HuH-7 (cell line): ENCODE measurements at regions not wholly inside any gene's neighbourhood (a gene's known extent, or its start where the extent isn't known, plus 50 kb on each side); places are given as distances from the start of the nearest gene placed in this dataset.
"Not testable (repeated sequence)": the region's sequence is repeated elsewhere in the genome, so short reads cannot be mapped to it uniquely, and the experiment has no call there.

ENCODE experiments used
- DNase-seq: peaks from one replicate; pipeline ENCODE4 v3.0.0; 2011; ENCODE audit warnings: low spot score

DNA sequence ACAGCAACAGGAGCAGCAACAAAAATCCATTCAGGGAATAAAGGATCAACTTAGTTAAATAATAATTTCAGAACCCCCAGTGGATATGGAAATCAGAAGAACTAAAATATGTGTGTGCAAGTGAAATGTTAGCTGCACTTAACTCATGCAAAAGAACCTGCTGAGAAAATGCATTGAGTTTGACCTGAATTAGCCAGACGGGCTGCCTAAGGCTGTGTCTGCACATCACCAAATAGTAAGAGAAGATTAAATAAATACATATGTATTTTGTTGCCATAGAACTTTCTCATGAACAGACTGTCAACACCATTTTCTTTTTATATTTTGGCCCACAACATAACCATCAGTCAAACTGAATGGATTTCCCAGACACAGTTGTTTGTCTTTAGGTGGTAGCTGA is 262.0 kb upstream of the PIK3C3 start:
- no peak for DNase-seq

DNA sequence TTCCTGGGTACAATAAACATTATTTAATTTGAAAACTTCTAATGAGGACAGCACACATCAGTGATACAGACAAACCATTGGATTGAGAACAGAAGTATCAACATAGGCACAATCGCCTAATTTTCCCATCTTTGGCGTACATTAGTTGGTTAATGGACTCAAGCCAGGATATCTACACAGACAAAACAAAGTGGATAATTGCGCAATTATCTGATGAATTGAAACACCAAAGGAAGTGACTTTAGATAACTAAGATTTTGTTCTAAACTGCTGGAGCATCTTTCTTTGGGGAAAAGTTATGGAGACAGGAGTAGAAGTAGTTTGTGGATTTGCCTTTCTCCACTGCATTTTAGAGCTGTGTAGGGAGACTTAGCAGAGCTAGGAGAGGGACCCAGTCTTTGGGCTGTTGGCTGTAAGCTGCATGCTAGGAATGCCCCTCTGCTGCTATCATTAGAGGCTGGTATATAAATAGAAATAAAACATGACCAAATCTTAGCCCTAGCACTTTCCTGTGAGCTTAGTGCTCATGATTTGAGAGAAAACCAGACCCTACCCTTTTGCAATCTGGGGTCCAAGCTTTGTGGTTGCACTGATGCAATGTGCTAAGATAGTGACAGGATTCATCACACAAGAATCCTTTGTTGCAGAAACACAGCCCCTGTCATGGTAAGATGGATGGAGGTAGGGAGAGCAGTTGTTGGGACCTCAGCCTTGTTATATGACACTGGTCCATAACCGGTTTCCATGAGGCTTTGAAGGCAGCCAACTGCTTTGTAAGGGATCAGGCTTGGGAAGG is 264.5 kb upstream of the PIK3C3 start:
- DNase-seq: no peak

DNA sequence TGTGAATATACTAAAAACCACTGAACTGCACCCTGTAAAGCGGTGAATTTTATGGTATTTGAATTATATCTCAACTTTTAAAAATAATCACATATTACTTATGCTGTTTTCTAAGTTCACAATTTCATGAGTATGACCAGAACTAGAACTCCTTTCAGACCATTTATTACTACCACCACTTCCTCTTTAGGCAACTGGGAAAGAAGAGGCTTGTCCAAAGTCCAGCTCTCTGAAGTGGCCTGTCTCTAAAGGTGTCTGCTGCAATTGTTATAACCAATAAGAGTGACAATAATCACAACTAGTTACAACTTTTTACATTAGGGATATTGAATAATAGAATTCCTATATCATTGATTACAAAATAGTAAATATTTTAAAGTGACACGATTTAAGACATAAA is 267.9 kb upstream of the PIK3C3 start:
- DNase-seq: no peak

DNA sequence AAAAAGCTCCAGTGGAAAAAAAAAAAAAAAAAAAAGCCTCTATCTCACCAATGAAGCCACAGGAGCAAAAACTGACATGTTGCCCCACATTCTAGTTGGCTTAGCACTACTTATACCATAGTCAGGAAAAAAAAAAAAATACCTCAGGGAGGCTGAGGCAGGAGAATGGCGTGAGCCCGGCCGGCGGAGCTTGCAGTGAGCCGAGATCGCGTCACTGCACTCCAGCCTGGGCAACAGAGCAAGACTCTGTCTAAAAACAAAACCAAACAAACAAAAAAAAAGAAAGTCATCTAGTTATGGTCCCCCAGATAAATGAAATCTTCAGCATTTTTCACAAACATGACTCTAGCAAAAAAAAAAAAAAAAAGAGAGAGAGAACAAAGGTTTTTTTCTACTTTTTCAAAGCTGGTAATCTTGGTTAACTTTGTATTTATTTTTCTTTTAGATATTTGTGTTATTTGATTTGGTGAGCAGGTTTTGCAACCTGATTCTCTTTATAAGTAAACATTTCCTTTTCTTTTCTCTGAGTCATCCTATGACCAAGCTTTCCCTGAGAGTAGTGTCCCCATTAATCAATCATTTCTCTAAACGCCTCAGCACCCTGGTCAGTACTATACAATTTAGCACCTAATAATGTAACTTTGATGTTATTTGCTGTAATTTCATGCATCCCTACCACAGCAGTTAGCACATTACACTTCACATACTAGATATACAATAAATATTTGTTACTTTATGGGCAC is 273.7 kb upstream of the PIK3C3 start:
- no peak for DNase-seq

DNA sequence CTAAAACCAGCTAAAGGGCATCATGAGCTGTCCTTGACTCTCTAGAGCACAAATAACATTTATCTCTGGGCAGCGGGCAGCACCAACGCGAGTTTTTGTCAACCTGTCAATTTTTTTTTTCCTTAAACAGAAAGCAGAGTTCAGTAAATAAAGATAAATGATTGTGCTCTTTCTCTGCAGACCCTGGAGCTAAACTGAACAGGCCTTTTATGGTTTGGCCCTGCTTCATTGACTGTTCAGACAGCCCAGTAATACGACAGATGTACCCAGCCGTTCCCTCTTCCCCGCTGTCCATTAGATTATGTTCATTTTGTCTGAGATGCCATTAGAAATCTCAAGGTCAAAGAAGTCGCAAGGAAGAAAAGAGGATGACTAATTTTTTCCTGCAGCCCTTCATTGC is 280.5 kb upstream of the PIK3C3 start:
- DNase-seq: no peak

DNA sequence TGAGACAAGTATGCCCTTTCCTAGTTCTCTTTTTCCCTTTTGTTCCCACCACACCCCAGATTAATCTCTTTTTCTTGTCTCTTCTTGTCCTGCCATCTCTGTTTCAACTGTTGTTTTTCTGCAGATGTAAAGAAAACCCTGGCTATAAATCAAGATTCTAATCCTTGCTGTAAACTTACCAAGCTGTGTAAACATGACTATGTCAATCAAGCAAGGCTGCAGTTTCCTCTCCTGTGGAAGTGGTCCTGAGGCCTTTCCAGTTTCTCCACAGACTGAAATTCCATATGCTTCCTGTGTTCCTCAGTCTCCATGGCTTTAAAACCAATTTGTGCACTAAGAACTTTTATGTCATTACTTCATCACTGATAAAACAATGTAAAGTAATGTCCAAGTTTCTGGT is 288.8 kb upstream of the PIK3C3 start:
- peak; percentile 3 for DNase-seq

DNA sequence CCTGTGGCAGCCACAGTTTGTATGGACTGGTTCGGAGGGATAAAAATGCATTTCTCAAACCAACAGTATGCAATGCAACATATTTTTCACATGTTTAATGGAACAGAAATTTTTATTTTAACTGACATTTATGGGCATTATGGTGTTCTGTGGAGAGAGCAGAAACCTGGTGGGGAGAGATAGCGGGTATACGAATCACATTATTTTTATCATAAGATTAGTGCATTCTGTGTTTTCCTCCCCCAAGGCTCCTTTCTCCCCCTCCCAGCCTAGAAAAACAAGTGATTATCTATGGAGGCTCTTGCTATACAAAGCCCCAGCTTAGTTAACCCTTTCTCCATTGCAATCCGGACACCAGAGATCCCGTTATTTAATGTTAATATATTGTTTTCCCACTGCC is 289.8 kb upstream of the PIK3C3 start:
- no peak for DNase-seq

DNA sequence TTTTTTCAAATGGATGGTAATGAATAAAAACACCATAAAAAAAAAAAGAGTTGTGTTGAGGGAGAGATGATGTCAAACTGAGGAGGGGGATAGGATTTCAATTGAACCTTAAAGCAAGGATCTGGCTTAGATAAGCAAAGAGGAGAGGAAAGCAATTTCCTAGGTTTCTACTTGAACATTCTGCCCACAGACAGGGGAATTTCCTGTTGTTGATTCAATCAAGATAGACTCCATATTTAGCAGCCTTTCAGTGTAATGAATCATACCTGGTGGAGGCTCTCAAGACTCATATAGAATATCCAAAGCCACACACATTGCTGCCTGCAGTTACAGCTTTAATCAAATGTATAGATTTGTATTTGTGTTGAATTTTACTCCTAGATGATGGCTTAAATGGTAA is 294.4 kb upstream of the PIK3C3 start:
- no peak for DNase-seq

DNA sequence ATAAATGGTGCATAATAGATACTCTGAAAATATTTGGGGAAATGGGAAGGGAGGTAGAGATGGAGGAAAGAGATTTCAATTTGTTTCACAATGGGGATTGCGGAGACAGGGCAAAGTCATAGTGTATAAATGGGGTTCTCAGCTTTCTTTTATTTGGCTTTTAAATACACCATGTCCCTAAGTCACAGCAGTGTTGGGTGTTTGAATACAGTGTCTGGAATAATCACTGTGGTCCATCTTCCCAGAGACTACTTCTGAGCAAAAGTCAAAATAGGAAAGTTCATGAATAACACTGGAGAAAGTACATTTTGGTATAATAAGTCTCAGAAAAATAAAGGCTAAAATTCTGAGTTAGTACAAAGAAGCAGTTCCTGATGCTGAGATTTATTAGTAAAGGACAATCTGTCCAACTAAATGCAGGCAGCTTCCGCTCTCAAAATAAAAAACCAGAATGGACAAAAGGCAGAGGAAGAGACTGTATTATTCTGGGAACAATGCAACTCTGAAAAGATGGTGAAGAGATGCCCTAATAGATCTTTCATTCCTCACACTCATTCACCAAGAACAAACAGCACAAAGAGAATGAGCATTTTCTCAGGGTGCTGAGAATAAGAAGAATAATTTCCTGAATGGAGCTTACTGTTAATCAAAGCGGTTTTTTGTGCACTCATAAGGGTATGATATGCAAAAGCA is 295.4 kb upstream of the PIK3C3 start:
- no peak for DNase-seq

DNA sequence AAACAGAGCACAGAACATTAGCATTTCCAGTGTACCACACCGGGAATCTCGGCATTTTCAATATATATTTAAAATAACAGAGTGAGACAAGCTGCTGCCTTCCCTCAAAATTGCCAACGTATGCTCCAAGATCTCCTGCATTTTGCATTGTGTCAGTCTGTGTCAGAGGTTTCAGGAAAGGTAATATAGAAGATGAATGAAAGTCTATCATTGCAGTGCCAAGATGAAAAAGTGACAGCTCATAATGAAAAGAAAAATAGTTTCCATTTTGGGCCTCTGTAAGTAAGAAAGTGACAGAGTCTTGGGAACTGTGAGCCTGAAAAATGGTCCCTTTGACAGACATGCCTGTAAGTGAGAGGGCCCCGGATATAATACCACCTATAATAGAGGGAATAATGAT is 297.8 kb upstream of the PIK3C3 start:
- DNase-seq: no peak

DNA sequence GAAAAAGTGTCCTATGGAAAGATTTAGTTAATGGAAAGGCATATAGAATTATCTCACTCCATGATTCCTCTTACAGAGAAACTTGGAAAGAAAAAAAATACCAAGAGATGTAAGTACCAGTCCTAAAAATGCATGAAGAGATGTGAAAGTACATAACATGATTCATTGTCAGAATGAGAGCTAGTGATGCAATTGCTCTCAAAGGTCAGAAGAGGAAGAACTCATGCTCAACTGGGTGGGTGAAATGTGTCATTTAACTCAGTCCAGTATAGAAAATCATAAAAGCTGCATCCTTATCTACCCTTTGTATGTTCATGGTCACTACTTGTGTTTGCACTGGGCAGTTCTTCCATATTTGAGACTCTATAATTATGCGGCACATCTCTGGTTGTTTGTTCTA is 300.0 kb upstream of the PIK3C3 start:
- DNase-seq: no peak

DNA sequence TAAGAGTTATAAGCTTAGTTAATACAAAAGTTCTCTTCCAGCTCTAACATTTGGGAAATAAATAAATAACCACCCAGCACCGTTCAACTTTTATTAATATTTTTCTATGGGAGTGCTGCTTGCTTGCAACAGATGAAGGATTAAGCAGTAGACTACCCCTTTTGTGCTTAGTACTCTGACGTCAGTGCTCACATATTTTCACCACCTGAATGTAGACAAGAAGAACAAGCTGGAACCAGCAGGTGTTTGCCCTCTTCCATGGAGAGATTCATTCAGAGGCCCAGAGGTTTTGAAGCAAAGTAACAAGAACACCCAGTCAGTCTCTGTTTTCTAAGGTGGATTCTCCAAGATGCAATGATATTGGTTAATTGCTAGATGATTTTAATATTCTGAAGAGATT is 307.1 kb upstream of the PIK3C3 start:
- DNase-seq: no peak

DNA sequence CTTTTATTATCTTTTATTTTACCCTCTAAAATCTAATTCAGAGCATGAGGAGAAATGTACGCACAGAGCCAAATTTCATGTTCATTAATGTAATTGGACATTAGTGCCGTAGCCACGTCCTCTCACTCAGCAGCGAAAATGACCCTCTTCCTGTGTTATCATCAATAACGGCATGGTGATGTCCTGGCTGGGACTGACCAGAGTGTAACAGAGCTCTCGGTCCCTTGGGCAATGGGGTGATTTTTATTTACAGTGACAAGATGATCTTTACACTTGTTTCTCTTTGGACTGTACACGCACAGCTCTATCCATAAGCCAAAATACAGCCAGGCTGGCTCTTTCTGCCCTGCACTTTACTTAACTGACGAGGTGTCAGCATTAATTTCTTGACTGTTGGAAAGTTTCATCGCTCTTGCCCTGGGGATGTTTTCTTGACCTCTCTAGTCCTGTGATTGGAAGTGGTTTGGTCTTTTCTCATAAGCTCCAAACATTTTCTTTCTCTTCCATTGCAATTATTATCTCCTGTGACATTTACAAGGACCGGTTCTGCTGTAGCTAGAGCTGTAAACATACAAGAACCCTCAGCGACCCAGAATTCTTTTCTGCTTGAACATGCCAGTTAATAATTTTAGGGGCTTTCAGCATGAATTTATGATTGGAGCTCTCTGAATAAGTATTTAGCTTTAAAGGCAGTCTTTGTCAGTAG is 308.0 kb upstream of the PIK3C3 start:
- no peak for DNase-seq

DNA sequence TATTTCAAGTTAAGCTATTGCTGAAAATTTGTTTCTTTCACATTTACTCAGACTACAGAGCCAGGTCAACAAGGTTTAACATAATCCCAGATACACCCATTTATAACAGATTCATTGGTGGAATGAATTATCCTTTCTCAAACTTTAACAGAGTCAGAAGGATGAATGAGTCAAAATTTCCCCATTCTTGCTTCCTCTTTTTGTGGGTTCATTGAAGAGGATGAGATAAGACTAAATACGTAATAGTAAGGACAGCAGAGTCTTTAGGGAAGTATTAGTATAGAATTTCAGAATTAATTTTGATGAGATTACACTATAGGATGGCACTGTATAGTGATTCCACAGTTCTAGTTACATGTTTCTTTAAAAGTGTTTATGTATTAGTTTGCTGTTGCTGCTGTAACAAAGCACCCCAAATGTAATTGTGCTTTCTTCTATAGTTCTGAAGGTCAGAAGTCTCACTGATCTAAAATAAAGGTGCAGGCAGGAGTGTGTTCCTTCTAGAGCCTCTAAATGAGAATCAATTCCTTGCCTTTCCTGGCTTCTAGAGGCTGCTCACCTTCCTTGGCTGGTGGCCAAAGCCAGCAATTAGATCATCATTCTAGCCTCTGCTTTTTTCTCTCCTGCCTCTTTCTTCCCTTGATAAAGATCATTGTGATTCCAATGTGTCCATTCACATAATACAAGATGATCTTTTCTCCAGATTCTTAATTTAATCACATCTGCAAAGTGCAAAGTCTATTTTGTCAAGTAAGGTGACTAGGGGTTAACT is 309.3 kb upstream of the PIK3C3 start:
- DNase-seq: no peak

DNA sequence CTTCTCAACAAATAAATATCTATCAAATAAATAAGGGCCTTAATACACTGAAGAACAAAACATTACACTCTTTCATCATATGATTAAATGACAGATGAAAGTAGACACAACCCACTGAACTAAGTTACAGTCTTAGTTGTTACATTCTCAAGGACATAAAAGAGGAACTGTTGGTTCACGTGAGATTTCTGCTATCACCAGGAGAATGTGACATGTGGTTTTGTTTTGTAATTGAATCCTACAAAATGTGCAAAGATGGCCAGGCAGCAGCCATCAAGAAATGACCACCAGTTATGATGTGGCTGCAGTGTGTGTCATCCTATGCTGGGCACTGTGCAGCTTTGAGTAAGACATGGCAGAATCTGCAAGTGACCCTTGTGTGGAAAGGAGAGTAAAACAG is 310.6 kb upstream of the PIK3C3 start:
- no peak for DNase-seq

DNA sequence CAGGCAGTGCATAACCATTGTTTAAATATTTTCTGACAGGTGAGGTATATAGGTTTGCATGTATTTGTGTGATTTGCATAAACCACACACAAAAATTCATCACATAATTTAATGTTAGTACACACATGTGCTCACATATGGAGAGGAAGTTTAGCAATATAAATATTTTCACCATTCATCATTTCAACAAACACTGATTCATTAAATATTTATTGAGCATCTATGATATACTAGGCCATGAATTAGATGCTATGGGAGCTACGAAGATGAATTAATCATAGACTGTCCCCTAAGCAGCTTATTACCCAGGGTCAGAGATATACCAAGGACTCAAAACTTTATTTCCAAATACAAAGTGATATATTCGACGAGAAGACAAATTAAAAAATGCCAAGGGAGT is 311.6 kb upstream of the PIK3C3 start:
- DNase-seq: no peak

DNA sequence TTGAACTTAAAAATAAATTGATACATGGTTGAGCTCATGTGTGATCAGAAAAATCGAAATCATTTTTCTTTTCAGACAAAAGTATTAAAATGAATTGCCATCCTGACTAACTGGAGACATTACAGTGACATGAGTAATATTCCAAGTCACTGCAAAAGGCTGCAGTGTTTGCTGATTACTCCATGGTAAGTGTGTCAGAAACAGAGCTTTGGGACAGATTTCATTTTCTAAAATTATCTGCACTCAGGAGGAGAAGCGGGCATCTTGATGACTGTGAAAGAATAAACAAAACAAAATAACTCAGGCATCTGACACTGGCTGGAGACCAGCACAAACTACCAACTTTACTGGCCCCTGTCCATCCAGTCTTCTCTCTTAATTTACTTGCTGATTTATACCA is 312.3 kb upstream of the PIK3C3 start:
- DNase-seq: no peak

DNA sequence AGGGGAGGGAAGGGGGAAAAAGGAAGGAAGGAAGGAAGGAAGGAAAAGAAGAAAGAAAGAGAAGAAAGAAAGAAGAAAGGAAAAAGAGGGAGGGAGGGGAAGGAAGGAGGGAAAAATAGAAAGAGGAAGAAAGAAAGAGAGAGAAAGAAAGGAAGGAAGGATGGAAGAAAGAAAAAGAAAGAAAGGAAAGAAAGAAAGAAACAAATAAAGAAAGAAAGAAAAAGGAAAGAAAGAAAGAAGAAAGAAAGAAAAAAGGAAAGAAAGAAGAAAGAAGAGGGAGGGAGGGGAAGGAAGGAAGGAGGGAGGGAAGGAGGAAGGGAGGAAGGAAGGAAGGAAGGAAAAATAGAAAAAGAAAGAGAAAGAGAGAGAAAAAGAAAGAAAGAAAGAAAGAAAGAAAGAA is 315.8 kb upstream of the PIK3C3 start:
- DNase-seq: no peak

DNA sequence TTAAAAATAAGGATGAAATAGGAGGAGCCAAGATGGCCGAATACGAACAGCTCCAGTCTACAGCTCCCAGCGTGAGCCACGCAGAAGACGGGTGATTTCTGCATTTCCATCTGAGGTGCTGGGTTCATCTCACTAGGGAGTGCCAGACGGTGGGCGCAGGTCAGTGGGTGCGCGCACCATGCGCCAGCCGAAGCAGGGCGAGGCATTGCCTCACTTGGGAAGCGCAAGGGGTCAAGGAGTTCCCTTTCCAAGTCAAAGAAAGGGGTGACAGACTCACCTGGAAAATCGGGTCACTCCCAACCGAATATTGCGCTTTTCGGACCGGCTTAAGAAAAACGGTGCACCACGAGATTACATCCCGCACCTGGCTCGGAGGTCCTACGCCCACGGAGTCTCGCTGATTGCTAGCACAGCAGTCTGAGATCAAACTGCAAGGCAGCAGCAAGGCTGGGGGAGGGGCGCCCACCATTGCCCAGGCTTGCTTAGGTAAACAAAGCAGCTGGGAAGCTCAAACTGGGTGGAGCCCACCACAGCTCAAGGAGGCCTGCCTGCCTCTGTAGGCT is 323.2 kb upstream of the PIK3C3 start:
- DNase-seq: not testable (repeated sequence)

DNA sequence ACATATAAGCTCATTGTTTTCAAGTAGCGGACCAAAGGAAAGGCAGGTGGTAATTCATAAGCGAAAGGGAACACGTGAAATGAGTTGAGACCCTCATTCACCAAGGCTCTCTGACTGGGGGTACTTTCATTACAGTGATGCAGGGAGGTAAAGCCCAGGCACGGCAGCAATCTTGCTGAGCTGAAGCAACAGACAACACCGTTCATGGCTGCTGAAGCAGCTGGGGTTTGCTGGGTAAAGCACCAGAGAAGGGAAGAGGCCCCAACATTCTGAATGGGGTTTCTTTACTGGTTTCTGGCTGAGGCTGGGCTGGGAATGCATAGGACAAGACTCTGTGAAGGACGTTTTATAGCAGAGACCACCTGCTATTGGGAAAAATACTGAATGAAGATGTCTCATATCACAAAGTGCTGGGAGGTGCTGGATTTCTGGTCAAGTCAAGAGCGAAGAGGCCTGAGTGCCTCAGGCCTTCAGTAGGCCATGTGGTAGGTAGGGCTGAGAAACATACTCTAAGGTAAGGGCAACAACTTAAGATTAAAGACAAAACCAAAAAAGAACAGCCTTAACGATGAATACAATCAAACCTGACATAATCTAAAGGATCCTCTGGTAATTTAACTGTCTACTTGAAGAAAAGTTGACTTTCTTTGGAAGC is 324.7 kb upstream of the PIK3C3 start:
- DNase-seq: no peak

DNA sequence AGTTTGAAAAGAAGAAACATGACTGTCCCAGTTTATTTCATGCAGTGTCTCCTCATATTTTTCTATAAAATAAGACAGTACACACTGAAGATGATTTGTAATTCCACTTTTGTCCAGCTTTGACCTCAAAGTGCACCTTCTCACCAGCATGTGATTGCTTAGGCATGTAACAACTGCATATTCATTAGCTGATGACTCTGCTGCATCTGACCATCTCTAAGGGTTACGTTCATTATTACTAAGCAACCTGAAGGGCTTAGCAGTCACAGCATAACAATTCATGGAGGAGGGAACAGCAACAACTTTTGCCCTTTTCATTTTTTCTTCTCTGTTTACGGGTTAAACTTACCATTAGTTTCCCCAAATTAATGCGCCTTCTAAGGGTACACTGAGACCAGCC is 330.6 kb upstream of the PIK3C3 start:
- DNase-seq: no peak
